ENCODE measurements at regions not wholly inside any gene's neighbourhood (a gene's known extent, or its start where the extent isn't known, plus 50 kb on each side); places are given as distances from the start of the nearest gene placed in this dataset.

DNA sequence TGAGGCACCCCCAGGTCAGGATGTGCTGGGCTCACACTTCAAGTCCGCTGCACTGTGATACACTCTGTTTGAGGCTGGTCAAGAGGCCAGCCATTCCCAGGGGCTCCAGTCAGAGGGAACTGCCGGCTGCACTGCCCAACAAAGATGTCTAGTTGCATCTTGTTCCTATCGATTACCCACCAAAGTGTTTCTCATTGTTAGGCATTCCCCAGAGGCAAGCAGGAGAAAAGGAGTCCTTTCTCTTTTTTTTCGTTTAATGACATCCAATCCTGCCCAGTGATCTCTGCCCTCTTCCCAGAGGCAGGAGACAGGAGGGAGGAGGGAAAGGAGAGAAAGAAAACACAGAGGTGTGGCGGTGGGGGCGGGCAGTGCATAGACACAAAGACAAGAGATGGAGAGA lies 150.4 kb downstream of the OMA1 start:
- DNase-seq, result no peak
- Histone ChIP-seq H3K36me3 (peaks cover 0 to 3% (median 0%) of the 10 kb centered on the region in 3 donors), H3K4me3 (no peak overlapping the region), H3K27me3 (no peaks in the 10 kb centered on the region), H3K4me1 (no peaks in the 10 kb centered on the region), H3K9me3 (no peaks in the 10 kb centered on the region), H3K27ac (no peak overlapping the region)
- TF ChIP-seq, protein P1, sequence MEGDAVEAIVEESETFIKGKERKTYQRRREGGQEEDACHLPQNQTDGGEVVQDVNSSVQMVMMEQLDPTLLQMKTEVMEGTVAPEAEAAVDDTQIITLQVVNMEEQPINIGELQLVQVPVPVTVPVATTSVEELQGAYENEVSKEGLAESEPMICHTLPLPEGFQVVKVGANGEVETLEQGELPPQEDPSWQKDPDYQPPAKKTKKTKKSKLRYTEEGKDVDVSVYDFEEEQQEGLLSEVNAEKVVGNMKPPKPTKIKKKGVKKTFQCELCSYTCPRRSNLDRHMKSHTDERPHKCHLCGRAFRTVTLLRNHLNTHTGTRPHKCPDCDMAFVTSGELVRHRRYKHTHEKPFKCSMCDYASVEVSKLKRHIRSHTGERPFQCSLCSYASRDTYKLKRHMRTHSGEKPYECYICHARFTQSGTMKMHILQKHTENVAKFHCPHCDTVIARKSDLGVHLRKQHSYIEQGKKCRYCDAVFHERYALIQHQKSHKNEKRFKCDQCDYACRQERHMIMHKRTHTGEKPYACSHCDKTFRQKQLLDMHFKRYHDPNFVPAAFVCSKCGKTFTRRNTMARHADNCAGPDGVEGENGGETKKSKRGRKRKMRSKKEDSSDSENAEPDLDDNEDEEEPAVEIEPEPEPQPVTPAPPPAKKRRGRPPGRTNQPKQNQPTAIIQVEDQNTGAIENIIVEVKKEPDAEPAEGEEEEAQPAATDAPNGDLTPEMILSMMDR (IDR thresholded peaks at IDR 0.05), result no peak
- intact Hi-C loops (cut with DNase I; ENCODE audit: low total_unique reads), result no loop called here

DNA sequence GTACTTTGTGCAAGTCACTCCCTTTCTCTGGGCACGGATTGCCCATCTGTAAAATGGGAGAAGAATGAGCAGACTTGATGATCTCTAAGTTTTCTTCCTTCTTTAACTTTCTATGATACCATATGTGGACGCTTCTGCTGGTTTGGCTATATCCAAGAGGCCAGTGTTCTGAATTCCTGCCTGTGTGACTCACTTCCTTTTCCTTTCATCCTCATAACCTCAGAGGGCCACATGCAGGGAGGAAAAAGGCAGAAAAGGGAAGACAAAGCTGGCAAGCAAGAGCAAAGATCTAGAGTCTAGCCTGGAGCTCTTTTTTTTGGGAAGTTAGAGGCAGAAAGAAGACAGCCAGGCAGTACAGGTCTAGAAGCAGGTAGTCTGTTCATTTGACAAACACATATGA lies 151.2 kb downstream of the OMA1 start:
- intact Hi-C loops (cut with DNase I; ENCODE audit: low total_unique reads), result no loop called here

DNA sequence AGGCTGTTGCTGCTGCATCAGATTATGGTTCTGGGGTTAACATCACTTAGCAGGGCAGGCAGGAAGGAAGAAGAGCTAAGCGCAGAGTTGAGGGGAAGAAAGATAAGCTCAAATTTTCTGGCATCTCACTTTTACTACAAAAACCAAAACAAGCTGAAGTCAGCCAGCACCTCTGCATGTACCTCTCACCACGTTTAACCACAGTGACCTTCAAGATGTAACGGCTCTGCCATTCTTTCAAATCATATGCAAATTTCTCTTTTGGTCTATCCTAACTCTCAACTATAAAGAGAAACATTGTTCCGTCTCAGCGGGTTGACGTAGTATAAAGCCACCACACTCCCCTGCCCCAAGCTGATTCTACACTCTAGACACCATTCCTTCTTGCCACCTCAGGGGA lies 154.4 kb downstream of the OMA1 start:
- H3K4me1 ChIP-seq, result no peaks in the 10 kb centered on the region
- TF ChIP-seq, protein P1 (IDR thresholded peaks at IDR 0.05), result no peak
- no peaks in the 10 kb centered on the region for H3K9me3 ChIP-seq
- H3K36me3 ChIP-seq, result peaks cover 0 to 3% (median 0%) of the 10 kb centered on the region in 3 donors
- H3K4me3 ChIP-seq, result no peak overlapping the region
- H3K27ac ChIP-seq, result no peak overlapping the region
- intact Hi-C loops (cut with DNase I; ENCODE audit: low total_unique reads), result no loop called here
- DNase-seq, result no peak
- H3K27me3 ChIP-seq, result no peaks in the 10 kb centered on the region

More for the DNA sequence above, 151.2 kb downstream of the OMA1 start:
- DNase-seq, result no peak
- no peaks in the 10 kb centered on the region for H3K9me3 ChIP-seq
- peaks cover 0 to 3% (median 0%) of the 10 kb centered on the region in 3 donors for H3K36me3 ChIP-seq
- no peaks in the 10 kb centered on the region for H3K4me1 ChIP-seq
- H3K27me3 ChIP-seq, result no peaks in the 10 kb centered on the region
- TF ChIP-seq, protein P1 (IDR thresholded peaks at IDR 0.05), result no peak
- no peak overlapping the region for H3K4me3 ChIP-seq
- no peak overlapping the region for H3K27ac ChIP-seq

DNA sequence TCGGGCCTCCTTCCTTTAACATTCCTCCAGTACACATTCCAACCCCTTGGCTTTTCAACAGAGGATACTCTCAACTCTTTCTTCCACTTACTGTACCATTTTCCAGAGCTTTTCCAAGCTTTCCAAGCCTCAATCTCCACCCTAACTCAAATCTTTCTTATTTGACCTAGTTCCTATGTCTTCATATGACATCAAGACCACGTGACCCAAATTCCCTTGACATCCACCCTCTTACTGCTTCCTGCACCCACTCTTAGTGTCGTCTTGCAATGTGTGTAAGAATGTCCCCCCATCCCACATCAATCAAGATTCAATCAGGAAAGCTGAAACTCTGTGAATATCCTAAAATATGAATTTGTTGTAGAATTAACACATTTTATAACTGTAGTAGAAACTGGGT lies 155.0 kb downstream of the OMA1 start:
- Histone ChIP-seq H3K27me3 (no peaks in the 10 kb centered on the region), H3K4me3 (no peak overlapping the region), H3K4me1 (no peaks in the 10 kb centered on the region), H3K9me3 (no peaks in the 10 kb centered on the region), H3K27ac (no peak overlapping the region), H3K36me3 (peaks cover 0 to 3% (median 0%) of the 10 kb centered on the region in 3 donors)
- intact Hi-C loops (cut with DNase I; ENCODE audit: low total_unique reads), result no loop called here
- TF ChIP-seq, protein P1 (IDR thresholded peaks at IDR 0.05), result no peak
- no peak for DNase-seq

DNA sequence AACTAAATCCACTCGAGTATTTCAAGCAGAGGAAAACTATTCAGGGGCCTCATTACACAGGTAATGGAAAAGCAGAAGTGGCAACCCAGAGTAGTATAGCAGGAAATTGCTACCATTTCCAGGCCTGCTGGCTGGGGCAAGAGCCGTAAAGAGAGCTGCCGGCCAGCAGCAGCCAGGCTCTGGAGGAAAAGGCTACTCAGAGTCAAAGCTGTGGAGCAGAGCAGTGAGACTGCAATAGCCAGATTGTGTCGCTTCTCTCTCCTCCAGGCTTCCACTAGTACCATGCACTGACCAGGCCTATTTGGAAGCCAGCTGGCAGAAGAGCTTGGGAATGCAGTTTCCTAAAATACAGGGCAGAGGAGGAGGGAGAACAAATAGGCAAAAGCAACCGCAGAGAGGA lies 155.5 kb downstream of the OMA1 start:
- H3K27me3 ChIP-seq, result no peaks in the 10 kb centered on the region
- TF ChIP-seq, protein P1 (IDR thresholded peaks at IDR 0.05), result no peak
- DNase-seq, result no peak
- no peak overlapping the region for H3K27ac ChIP-seq
- no peaks in the 10 kb centered on the region for H3K4me1 ChIP-seq
- H3K4me3 ChIP-seq, result no peak overlapping the region
- intact Hi-C loops (cut with DNase I; ENCODE audit: low total_unique reads), result no loop called here
- no peaks in the 10 kb centered on the region for H3K9me3 ChIP-seq
- H3K36me3 ChIP-seq, result peaks cover 0 to 3% (median 0%) of the 10 kb centered on the region in 3 donors

DNA sequence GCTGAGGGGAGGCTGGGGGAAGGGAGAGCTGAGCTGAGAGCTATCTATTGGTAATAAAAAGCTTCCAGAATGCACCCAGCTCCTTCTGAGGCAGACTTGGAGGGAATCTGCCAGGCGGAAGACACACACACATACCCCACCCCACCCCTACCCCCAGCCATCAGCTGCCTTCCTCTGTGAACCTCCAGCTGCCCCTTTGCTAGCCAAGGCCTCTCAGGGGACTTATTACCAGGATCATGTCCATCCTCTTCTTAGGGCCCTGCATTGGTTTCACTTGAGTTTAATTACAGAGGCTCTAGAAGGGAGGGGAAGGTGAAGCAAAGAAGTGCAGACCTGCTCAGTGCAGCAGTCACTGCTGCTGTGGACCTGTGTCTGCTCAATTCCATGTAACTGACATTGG lies 156.4 kb downstream of the OMA1 start:
- no peaks in the 10 kb centered on the region for H3K27me3 ChIP-seq
- TF ChIP-seq, protein P1 (IDR thresholded peaks at IDR 0.05), result no peak
- no peak for DNase-seq
- no peak overlapping the region for H3K27ac ChIP-seq
- H3K9me3 ChIP-seq, result no peaks in the 10 kb centered on the region
- no peaks in the 10 kb centered on the region for H3K4me1 ChIP-seq
- intact Hi-C loops (cut with DNase I; ENCODE audit: low total_unique reads), result no loop called here
- no peak overlapping the region for H3K4me3 ChIP-seq
- peaks cover 0 to 3% (median 0%) of the 10 kb centered on the region in 3 donors for H3K36me3 ChIP-seq
